ENCODE measurements at regions not wholly inside any gene's neighbourhood (a gene's known extent, or its start where the extent isn't known, plus 50 kb on each side); places are given as distances from the start of the nearest gene placed in this dataset.

GRCh38 chr13:24092108-24092507 lies 68.4 kb upstream of the SPATA13 start:
- TF ChIP-seq CTCF (conservative IDR thresholded peaks at IDR 0.05) (no peak), ZFX (IDR thresholded peaks at IDR 0.05) (no peak)
